Vagina (tissue), 2 donors: ENCODE measurements at regions not wholly inside any gene's neighbourhood (a gene's known extent, or its start where the extent isn't known, plus 50 kb on each side); places are given as distances from the start of the nearest gene placed in this dataset.

Experiments used
- DNase-seq, 2 donors: peaks; one replicate each; pipeline ENCODE4 v3.0.0-alpha.2; 2017; ENCODE audit errors: extremely low spot score in 2 of 2
- H3K27ac ChIP-seq: fragments of 200-600 bp; sonication (generic); one replicate; pipeline ENCODE4 v1.5.1; 2019
- H3K27me3 ChIP-seq: fragments of 200-600 bp; sonication (generic); one replicate; pipeline ENCODE4 v1.5.1; 2019
- H3K36me3 ChIP-seq, 2 donors: fragments of 200-600 bp; sonication (generic); one replicate each; pipeline ENCODE4 v1.5.1; 2017 to 2019
- H3K4me1 ChIP-seq: fragments of 200-600 bp; sonication (generic); one replicate; pipeline ENCODE4 v1.5.1; 2019
- H3K4me3 ChIP-seq, 2 donors: fragments of 200-600 bp; sonication (generic); 1 replicate in 1 of 2; 2 replicates in 1 of 2; pipeline ENCODE4 v1.5.1; 2016 to 2019
- H3K9me3 ChIP-seq: fragments of 200-600 bp; sonication (generic); one replicate; pipeline ENCODE4 v1.5.1; 2019
- CTCF ChIP-seq, 3 experiments: fragments of 450-650 bp in 2 of 3; fragments of 200-600 bp in 1 of 3; sonication (generic) in 1 of 3; IDR thresholded peaks; one replicate each; pipeline ENCODE4 v1.5.1; 2017 to 2019; ENCODE audit warnings: antibody characterized with exemption in 3 of 3, mild to moderate bottlenecking in 2 of 3, moderate library complexity in 2 of 3
- POLR2A ChIP-seq, 2 donors: fragments of 450-650 bp; IDR thresholded peaks; one replicate each; pipeline ENCODE4 v1.6.1; 2017; ENCODE audit warnings: antibody characterized with exemption in 2 of 2, mild to moderate bottlenecking in 2 of 2, moderate library complexity in 2 of 2
- POLR2AphosphoS5 ChIP-seq, 2 donors: sonication (generic); formaldehyde crosslinking; IDR thresholded peaks; one replicate each; pipeline ENCODE4 v1.9.0; 2017; ENCODE audit warnings: antibody characterized with exemption in 2 of 2, mild to moderate bottlenecking in 2 of 2, low read depth in 1 of 2; ENCODE audit not compliant: insufficient read depth in 1 of 2
- intact Hi-C: fragments of 100-400 bp; cut with DNase I; formaldehyde crosslinking; loops from one replicate; pipeline ENCODE4 v1.15.1; 2023

GRCh38 chr6:114452785-114453401 lies 110.1 kb upstream of the HS3ST5 start:
- TF ChIP-seq POLR2AphosphoS5 (IDR thresholded peaks at IDR 0.05; ENCODE audit: insufficient read depth in 1 of 2, low read depth in 1 of 2) = no peak
- TF ChIP-seq POLR2A (IDR thresholded peaks at IDR 0.05) = no peak
- no peak for TF ChIP-seq CTCF (IDR thresholded peaks at IDR 0.05)
- H3K27me3 ChIP-seq = no peaks in the 10 kb centered on the region
- H3K27ac ChIP-seq = no peak overlapping the region
- no peak overlapping the region for H3K4me3 ChIP-seq
- no peaks in the 10 kb centered on the region for H3K36me3 ChIP-seq
- no peaks in the 10 kb centered on the region for H3K9me3 ChIP-seq
- intact Hi-C loops = no loop called here
- no peaks in the 10 kb centered on the region for H3K4me1 ChIP-seq
- no peak for DNase-seq

DNA sequence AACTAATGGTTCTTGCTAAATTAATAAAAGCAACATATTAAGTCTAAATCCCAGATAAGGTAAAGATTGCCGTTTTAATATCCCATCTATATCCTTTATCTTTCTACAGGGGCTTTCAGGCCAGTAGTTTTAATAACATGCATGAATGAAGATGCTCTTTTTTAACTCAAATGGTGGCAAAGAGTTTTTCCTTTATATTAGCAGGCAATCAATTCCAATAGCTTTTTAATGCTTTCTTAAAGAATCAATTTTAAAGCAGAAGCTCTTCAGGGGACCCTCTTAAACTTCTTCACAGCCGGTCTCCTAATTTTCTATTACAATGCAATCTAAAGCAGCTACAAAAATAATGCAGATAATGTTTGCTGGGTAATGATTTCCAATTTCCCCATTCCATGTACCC lies 107.8 kb upstream of the HS3ST5 start:
- Histone ChIP-seq H3K4me3 (no peak overlapping the region), H3K27me3 (no peaks in the 10 kb centered on the region), H3K36me3 (no peaks in the 10 kb centered on the region), H3K4me1 (no peaks in the 10 kb centered on the region), H3K9me3 (no peaks in the 10 kb centered on the region), H3K27ac (no peak overlapping the region)
- DNase-seq = no peak
- no peak for TF ChIP-seq CTCF (IDR thresholded peaks at IDR 0.05)
- TF ChIP-seq POLR2A (IDR thresholded peaks at IDR 0.05) = no peak
- no peak for TF ChIP-seq POLR2AphosphoS5 (IDR thresholded peaks at IDR 0.05; ENCODE audit: insufficient read depth in 1 of 2, low read depth in 1 of 2)
- intact Hi-C loops = no loop called here

DNA sequence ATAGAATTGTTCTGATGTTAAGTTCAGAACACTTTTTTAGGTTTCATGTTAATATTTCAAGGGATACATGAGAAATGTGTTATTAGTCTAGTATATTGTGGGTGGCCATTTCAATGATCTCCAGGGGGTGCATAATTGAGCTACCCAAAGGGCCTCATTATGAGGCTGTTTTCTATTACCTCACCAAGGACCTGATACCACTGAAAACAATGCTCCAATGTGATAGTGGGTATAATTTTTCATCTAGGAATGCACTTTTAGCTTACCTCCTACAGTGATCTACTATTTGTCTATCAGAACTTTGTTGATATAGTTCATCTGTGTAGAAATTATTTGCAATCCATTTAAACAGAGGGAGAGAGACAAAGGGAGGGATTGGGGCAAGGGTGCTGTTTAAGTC lies 106.8 kb upstream of the HS3ST5 start:
- Histone ChIP-seq H3K9me3 (no peaks in the 10 kb centered on the region), H3K4me1 (no peaks in the 10 kb centered on the region), H3K27ac (no peak overlapping the region), H3K4me3 (no peak overlapping the region), H3K36me3 (no peaks in the 10 kb centered on the region), H3K27me3 (no peaks in the 10 kb centered on the region)
- DNase-seq = no peak
- TF ChIP-seq CTCF (IDR thresholded peaks at IDR 0.05) = no peak
- no peak for TF ChIP-seq POLR2A (IDR thresholded peaks at IDR 0.05)
- no peak for TF ChIP-seq POLR2AphosphoS5 (IDR thresholded peaks at IDR 0.05; ENCODE audit: insufficient read depth in 1 of 2, low read depth in 1 of 2)
- intact Hi-C loops = no loop called here

DNA sequence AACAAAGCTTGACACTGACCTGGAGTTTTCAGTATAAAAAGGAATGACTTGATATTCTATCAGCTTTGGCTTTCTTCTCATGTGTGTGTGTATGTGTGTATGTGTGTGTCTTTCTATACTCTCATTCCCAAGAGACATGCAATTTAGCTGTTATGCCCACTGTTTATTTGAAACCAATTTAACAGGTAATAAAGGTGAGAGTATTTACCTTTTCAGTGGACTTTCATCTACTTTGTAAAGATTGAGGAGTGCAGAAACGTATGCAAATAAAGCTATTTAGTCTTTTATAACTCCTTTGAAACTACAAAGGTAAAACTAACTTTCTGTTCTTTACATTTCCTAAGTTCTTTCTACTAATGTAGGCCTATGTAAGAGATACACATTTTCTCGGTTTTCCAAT lies 103.5 kb upstream of the HS3ST5 start:
- Histone ChIP-seq H3K27ac (no peak overlapping the region), H3K27me3 (no peaks in the 10 kb centered on the region), H3K9me3 (no peaks in the 10 kb centered on the region), H3K4me3 (no peak overlapping the region), H3K4me1 (no peaks in the 10 kb centered on the region), H3K36me3 (no peaks in the 10 kb centered on the region)
- DNase-seq = no peak
- intact Hi-C loops = no loop called here
- TF ChIP-seq POLR2AphosphoS5 (IDR thresholded peaks at IDR 0.05; ENCODE audit: insufficient read depth in 1 of 2, low read depth in 1 of 2) (no peak), CTCF (IDR thresholded peaks at IDR 0.05) (no peak), POLR2A (IDR thresholded peaks at IDR 0.05) (no peak)

DNA sequence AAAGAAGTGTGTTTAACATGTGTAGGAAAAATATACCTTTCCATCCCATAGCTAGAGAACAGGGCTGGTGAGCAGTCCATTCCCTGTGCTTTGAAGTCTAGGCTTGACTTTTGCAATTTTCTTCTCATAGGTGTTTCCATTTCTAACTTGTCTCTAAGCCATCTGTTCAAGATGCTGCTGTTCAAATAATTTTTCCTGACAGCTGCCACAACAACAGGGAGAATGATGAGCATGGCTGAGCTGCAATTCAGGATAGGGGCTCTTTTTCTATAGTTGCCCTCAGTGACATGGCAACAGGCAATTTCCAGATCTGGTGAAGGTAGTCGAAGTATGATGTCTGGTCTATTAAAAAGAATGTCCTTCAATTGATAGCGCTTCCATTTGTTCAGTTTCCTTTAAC lies 103.0 kb upstream of the HS3ST5 start:
- intact Hi-C loops = no loop called here
- no peaks in the 10 kb centered on the region for H3K9me3 ChIP-seq
- no peaks in the 10 kb centered on the region for H3K27me3 ChIP-seq
- no peak for DNase-seq
- no peak for TF ChIP-seq POLR2A (IDR thresholded peaks at IDR 0.05)
- TF ChIP-seq CTCF (IDR thresholded peaks at IDR 0.05) = no peak
- no peaks in the 10 kb centered on the region for H3K36me3 ChIP-seq
- H3K4me1 ChIP-seq = no peaks in the 10 kb centered on the region
- no peak overlapping the region for H3K4me3 ChIP-seq
- H3K27ac ChIP-seq = no peak overlapping the region
